ENCODE measurements at regions not wholly inside any gene's neighbourhood (a gene's known extent, or its start where the extent isn't known, plus 50 kb on each side); places are given as distances from the start of the nearest gene placed in this dataset.

- Histone ChIP-seq H3K4me3 (no peak overlapping the region), H3K4me1 (no peaks in the 10 kb centered on the region), H3K27me3 (no peaks in the 10 kb centered on the region), H3K27ac (no peak overlapping the region), H3F3A (ENCODE audit: low read depth) (no peaks in the 10 kb centered on the region), H4K20me1 (ENCODE audit: low read depth) (no peaks in the 10 kb centered on the region), H2AFZ (replicated peaks) (no peak overlapping the region), H3K36me3 (no peaks in the 10 kb centered on the region), H3K4me2 (no peak overlapping the region), H3K79me2 (ENCODE audit: low read depth) (no peaks in the 10 kb centered on the region), H3K9ac (no peak overlapping the region), H3K9me3 (ENCODE audit: low read depth) (no peaks in the 10 kb centered on the region)
- H3K27ac Mint-ChIP-seq, result no peak overlapping the region
- DNase-seq (ENCODE audit: low spot score), result no peak
- H3K9me3 Mint-ChIP-seq, result no peaks in the 10 kb centered on the region
- H3K4me1 Mint-ChIP-seq, result no peaks in the 10 kb centered on the region
- H3K4me3 Mint-ChIP-seq, result no peak overlapping the region
- no peaks in the 10 kb centered on the region for H3K36me3 Mint-ChIP-seq
- no peak for TF ChIP-seq CTCF (IDR thresholded peaks at IDR 0.05)
- no peak for TF ChIP-seq EZH2 (IDR thresholded peaks at IDR 0.05)
- TF ChIP-seq EZH2phosphoT487 (IDR thresholded peaks at IDR 0.05), result no peak
- H3K27me3 Mint-ChIP-seq (ENCODE audit: insufficient read depth, low read depth), result peaks cover 2% of the 10 kb centered on the region
Observed at GRCh38 chr21:22311741-22312462, 1313.7 kb downstream of the NCAM2 start.

GRCh38 chr21:22314963-22315362 is 1316.8 kb downstream of the NCAM2 start:
- DNase-seq (ENCODE audit: low spot score), result no peak

DNA sequence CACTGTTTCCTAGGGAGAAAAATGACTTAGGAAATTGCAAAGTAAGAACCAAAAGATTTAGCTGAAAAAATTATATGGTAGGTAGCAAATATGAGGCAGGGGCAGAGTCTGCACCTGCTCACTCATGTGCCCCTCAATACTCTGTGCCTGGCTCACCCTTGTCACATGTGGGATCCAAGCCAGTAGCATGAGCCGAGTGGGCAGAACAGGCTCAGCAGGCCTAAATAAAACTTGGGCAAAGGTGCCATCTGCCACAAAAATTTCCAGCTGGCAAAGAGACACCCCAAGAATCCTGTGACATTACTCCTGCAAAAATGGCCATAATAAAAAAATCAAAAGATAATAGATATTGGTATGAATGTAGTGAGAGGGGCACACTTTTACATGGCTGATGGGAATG is 1321.2 kb downstream of the NCAM2 start:
- no peaks in the 10 kb centered on the region for H3K36me3 Mint-ChIP-seq
- H3K4me1 ChIP-seq, result no peaks in the 10 kb centered on the region
- H4K20me1 ChIP-seq (ENCODE audit: low read depth), result no peaks in the 10 kb centered on the region
- H3K9me3 ChIP-seq (ENCODE audit: low read depth), result no peaks in the 10 kb centered on the region
- H3K9ac ChIP-seq, result no peak overlapping the region
- H3K4me3 ChIP-seq, result no peak overlapping the region
- H3K4me3 Mint-ChIP-seq, result no peak overlapping the region
- H3K27me3 Mint-ChIP-seq (ENCODE audit: insufficient read depth, low read depth), result no peaks in the 10 kb centered on the region
- H3K27me3 ChIP-seq, result no peaks in the 10 kb centered on the region
- H3K4me2 ChIP-seq, result no peak overlapping the region
- no peaks in the 10 kb centered on the region for H3K79me2 ChIP-seq (ENCODE audit: low read depth)
- no peak overlapping the region for H2AFZ ChIP-seq (replicated peaks)
- H3K4me1 Mint-ChIP-seq, result no peaks in the 10 kb centered on the region
- no peak for TF ChIP-seq CTCF (IDR thresholded peaks at IDR 0.05)
- TF ChIP-seq EZH2 (IDR thresholded peaks at IDR 0.05), result no peak
- H3F3A ChIP-seq (ENCODE audit: low read depth), result no peaks in the 10 kb centered on the region
- H3K36me3 ChIP-seq, result no peaks in the 10 kb centered on the region
- no peaks in the 10 kb centered on the region for H3K9me3 Mint-ChIP-seq
- H3K27ac ChIP-seq, result no peak overlapping the region
- DNase-seq (ENCODE audit: low spot score), result no peak
- no peak overlapping the region for H3K27ac Mint-ChIP-seq

More at GRCh38 chr21:22314963-22315362, 1316.8 kb downstream of the NCAM2 start:
- Mint-ChIP-seq H3K4me1 (no peaks in the 10 kb centered on the region), H3K9me3 (no peaks in the 10 kb centered on the region), H3K4me3 (no peak overlapping the region), H3K27me3 (ENCODE audit: insufficient read depth, low read depth) (peaks cover 2% of the 10 kb centered on the region), H3K36me3 (no peaks in the 10 kb centered on the region), H3K27ac (no peak overlapping the region)
- Histone ChIP-seq H3K4me1 (no peaks in the 10 kb centered on the region), H2AFZ (replicated peaks) (no peak overlapping the region), H3K27ac (no peak overlapping the region), H3K4me3 (no peak overlapping the region), H4K20me1 (ENCODE audit: low read depth) (no peaks in the 10 kb centered on the region), H3K9ac (no peak overlapping the region), H3K4me2 (no peak overlapping the region), H3F3A (ENCODE audit: low read depth) (no peaks in the 10 kb centered on the region), H3K27me3 (no peaks in the 10 kb centered on the region), H3K9me3 (ENCODE audit: low read depth) (no peaks in the 10 kb centered on the region), H3K79me2 (ENCODE audit: low read depth) (no peaks in the 10 kb centered on the region), H3K36me3 (no peaks in the 10 kb centered on the region)
- TF ChIP-seq CTCF (IDR thresholded peaks at IDR 0.05) (no peak), EZH2 (IDR thresholded peaks at IDR 0.05) (no peak), EZH2phosphoT487 (IDR thresholded peaks at IDR 0.05) (no peak)

All from neural progenitor cell (in vitro differentiated cells).